GM23338 (cell line): ENCODE measurements at regions not wholly inside any gene's neighbourhood (a gene's known extent, or its start where the extent isn't known, plus 50 kb on each side); places are given as distances from the start of the nearest gene placed in this dataset.

ENCODE experiments used
- ATAC-seq: fragments of 200-7000 bp; cut with Tn5 transposase; 3 replicates; pipeline ENCODE4 v1.9.1; 2020
- DNase-seq: peaks from one replicate; pipeline ENCODE4 v3.0.0-alpha.2; 2015; ENCODE audit warnings: low spot score
- H2AFZ ChIP-seq: fragments of 200-600 bp; sonication (generic); 2 replicates; pipeline ENCODE4 v1.8.0; 2016; ENCODE audit warnings: antibody characterized with exemption, mild to moderate bottlenecking, moderate library complexity
- H3F3A ChIP-seq: fragments of 200-600 bp; sonication (generic); replicated peaks from 2 replicates; pipeline ENCODE4 v1.8.0; 2017; ENCODE audit warnings: antibody characterized with exemption, mixed run types, low read depth
- H3K27ac ChIP-seq: fragments of 200-600 bp; sonication (generic); 2 replicates; pipeline ENCODE4 v1.6.1; 2016; ENCODE audit warnings: low read depth
- H3K27me3 ChIP-seq: fragments of 200-600 bp; sonication (generic); 2 replicates; pipeline ENCODE4 v1.8.0; 2016; ENCODE audit warnings: mild to moderate bottlenecking, mixed run types, moderate library complexity; ENCODE audit not compliant: insufficient read depth
- H3K36me3 ChIP-seq: fragments of 200-600 bp; sonication (generic); 2 replicates; pipeline ENCODE4 v1.8.0; 2016; ENCODE audit warnings: mild to moderate bottlenecking; ENCODE audit not compliant: insufficient read depth
- H3K4me1 ChIP-seq: fragments of 200-600 bp; sonication (generic); 2 replicates; pipeline ENCODE4 v1.8.0; 2016; ENCODE audit warnings: mild to moderate bottlenecking, moderate library complexity; ENCODE audit not compliant: insufficient read depth
- H3K4me2 ChIP-seq: fragments of 200-600 bp; sonication (generic); 2 replicates; pipeline ENCODE4 v1.7.1; 2017; ENCODE audit warnings: mixed run types
- H3K4me3 ChIP-seq: fragments of 200-600 bp; sonication (generic); 2 replicates; pipeline ENCODE4 v1.6.1; 2016; ENCODE audit warnings: mixed run types
- H3K79me2 ChIP-seq: fragments of 200-600 bp; sonication (generic); replicated peaks from 2 replicates; pipeline ENCODE4 v1.8.0; 2017; ENCODE audit warnings: mild to moderate bottlenecking; ENCODE audit not compliant: insufficient read depth
- H3K9me2 ChIP-seq: fragments of 200-600 bp; sonication (generic); 2 replicates; pipeline ENCODE4 v1.8.0; 2017; ENCODE audit not compliant: insufficient read depth
- H4K20me1 ChIP-seq: fragments of 200-600 bp; sonication (generic); replicated peaks from 2 replicates; pipeline ENCODE4 v1.8.0; 2017; ENCODE audit warnings: mild to moderate bottlenecking; ENCODE audit not compliant: insufficient read depth
- H3K27ac Mint-ChIP-seq: 2 replicates; pipeline ENCODE4 v1.8.0; 2020; ENCODE audit warnings: inconsistent platforms, mild to moderate bottlenecking, moderate library complexity, mixed read lengths
- H3K27me3 Mint-ChIP-seq: 3 replicates; pipeline ENCODE4 v1.8.0; 2022; ENCODE audit warnings: low read depth, mild to moderate bottlenecking, moderate library complexity, mixed read lengths, inconsistent platforms; ENCODE audit not compliant: insufficient read depth, poor library complexity
- H3K36me3 Mint-ChIP-seq: 3 replicates; pipeline ENCODE4 v1.8.0; 2021; ENCODE audit warnings: low read depth, mild to moderate bottlenecking, inconsistent platforms, moderate library complexity, mixed read lengths
- H3K4me1 Mint-ChIP-seq: 3 replicates; pipeline ENCODE4 v1.8.0; 2020; ENCODE audit warnings: mild to moderate bottlenecking, inconsistent platforms, mixed read lengths
- H3K4me3 Mint-ChIP-seq: 3 replicates; pipeline ENCODE4 v1.8.0; 2021; ENCODE audit warnings: moderate library complexity, mild to moderate bottlenecking, inconsistent platforms, mixed read lengths
- H3K9me3 Mint-ChIP-seq: 3 replicates; pipeline ENCODE4 v1.8.0; 2020; ENCODE audit warnings: moderate library complexity, mild to moderate bottlenecking, inconsistent platforms, mixed read lengths
- CREB1 ChIP-seq: fragments of 250-450 bp; sonication (Bioruptor Pico); IDR thresholded peaks from 2 replicates; pipeline ENCODE4 v1.5.0; 2020; ENCODE audit warnings: low read depth, mild to moderate bottlenecking, moderate library complexity
- CTCF ChIP-seq, 2 experiments: fragments of 200-600 bp in 1 of 2; sonication (generic) in 1 of 2; conservative IDR thresholded peaks; 2 replicates each; pipeline versions ENCODE4 v1.5.1 to v1.6.1; 2016 to 2017; ENCODE audit warnings: antibody characterized with exemption in 2 of 2, low read depth in 2 of 2, mild to moderate bottlenecking in 2 of 2, moderate library complexity in 1 of 2
- EZH2 ChIP-seq: fragments of 200-600 bp; sonication (generic); IDR thresholded peaks from one replicate; pipeline ENCODE4 v1.8.0; 2017; ENCODE audit warnings: antibody characterized with exemption, mild to moderate bottlenecking, low read depth; ENCODE audit not compliant: unreplicated experiment
- EZH2phosphoT487 ChIP-seq: fragments of 200-600 bp; sonication (generic); IDR thresholded peaks from one replicate; pipeline ENCODE4 v1.8.1; 2018; ENCODE audit warnings: antibody characterized with exemption; ENCODE audit not compliant: unreplicated experiment
- JUNB ChIP-seq: IDR thresholded peaks from one replicate; pipeline ENCODE4 v1.6.1; 2016; ENCODE audit warnings: antibody characterized with exemption; ENCODE audit not compliant: unreplicated experiment
- NANOG ChIP-seq: IDR thresholded peaks from 2 replicates; pipeline ENCODE4 v1.6.1; 2016; ENCODE audit warnings: antibody characterized with exemption, borderline replicate concordance
- POLR2AphosphoS5 ChIP-seq: IDR thresholded peaks from 2 replicates; pipeline ENCODE4 v1.6.1; 2016; ENCODE audit warnings: antibody characterized with exemption, low read depth
- STAT1 ChIP-seq: IDR thresholded peaks from one replicate; pipeline ENCODE4 v1.6.1; 2016; ENCODE audit warnings: antibody characterized with exemption; ENCODE audit not compliant: unreplicated experiment
- ZNF114 ChIP-seq: fragments of 250-450 bp; sonication (Bioruptor Pico); IDR thresholded peaks from 2 replicates; pipeline ENCODE4 v1.5.0; 2020; ENCODE audit warnings: mild to moderate bottlenecking, moderate library complexity
- ZNF331 ChIP-seq: fragments of 250-450 bp; sonication (Bioruptor Pico); IDR thresholded peaks from 2 replicates; pipeline ENCODE4 v1.5.0; 2020; ENCODE audit warnings: low read depth, mild to moderate bottlenecking, moderate library complexity
- TF ChIP-seq, protein P1 (sequence below): IDR thresholded peaks from one replicate; pipeline ENCODE4 v1.6.1; 2018; ENCODE audit warnings: antibody characterized with exemption; ENCODE audit not compliant: unreplicated experiment
- TF ChIP-seq, protein P2 (sequence below): IDR thresholded peaks from 2 replicates; pipeline ENCODE4 v1.6.1; 2016; ENCODE audit warnings: antibody characterized with exemption

GRCh38 chr4:34636623-34637022, 1607.7 kb downstream of the ARAP2 start:
- no peaks in the 10 kb centered on the region for H3K36me3 ChIP-seq
- H3K9me2 ChIP-seq, result no peaks in the 10 kb centered on the region
- no peak overlapping the region for H3K4me3 Mint-ChIP-seq
- no peaks in the 10 kb centered on the region for H3K4me1 Mint-ChIP-seq
- H3K9me3 Mint-ChIP-seq, result no peaks in the 10 kb centered on the region
- no peaks in the 10 kb centered on the region for H3K27me3 ChIP-seq
- peak; percentile 39 for DNase-seq
- no peaks in the 10 kb centered on the region for H3K27me3 Mint-ChIP-seq
- no peak overlapping the region for H3K4me3 ChIP-seq
- H3K27ac ChIP-seq, result no peak overlapping the region
- H3K4me1 ChIP-seq, result no peaks in the 10 kb centered on the region
- TF ChIP-seq, protein P1, sequence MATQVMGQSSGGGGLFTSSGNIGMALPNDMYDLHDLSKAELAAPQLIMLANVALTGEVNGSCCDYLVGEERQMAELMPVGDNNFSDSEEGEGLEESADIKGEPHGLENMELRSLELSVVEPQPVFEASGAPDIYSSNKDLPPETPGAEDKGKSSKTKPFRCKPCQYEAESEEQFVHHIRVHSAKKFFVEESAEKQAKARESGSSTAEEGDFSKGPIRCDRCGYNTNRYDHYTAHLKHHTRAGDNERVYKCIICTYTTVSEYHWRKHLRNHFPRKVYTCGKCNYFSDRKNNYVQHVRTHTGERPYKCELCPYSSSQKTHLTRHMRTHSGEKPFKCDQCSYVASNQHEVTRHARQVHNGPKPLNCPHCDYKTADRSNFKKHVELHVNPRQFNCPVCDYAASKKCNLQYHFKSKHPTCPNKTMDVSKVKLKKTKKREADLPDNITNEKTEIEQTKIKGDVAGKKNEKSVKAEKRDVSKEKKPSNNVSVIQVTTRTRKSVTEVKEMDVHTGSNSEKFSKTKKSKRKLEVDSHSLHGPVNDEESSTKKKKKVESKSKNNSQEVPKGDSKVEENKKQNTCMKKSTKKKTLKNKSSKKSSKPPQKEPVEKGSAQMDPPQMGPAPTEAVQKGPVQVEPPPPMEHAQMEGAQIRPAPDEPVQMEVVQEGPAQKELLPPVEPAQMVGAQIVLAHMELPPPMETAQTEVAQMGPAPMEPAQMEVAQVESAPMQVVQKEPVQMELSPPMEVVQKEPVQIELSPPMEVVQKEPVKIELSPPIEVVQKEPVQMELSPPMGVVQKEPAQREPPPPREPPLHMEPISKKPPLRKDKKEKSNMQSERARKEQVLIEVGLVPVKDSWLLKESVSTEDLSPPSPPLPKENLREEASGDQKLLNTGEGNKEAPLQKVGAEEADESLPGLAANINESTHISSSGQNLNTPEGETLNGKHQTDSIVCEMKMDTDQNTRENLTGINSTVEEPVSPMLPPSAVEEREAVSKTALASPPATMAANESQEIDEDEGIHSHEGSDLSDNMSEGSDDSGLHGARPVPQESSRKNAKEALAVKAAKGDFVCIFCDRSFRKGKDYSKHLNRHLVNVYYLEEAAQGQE, result no peak
- TF ChIP-seq ZNF114 (CRISPR knock-in tag), result no peak
- TF ChIP-seq ZNF331 (CRISPR knock-in tag), result no peak
- TF ChIP-seq, protein P2, sequence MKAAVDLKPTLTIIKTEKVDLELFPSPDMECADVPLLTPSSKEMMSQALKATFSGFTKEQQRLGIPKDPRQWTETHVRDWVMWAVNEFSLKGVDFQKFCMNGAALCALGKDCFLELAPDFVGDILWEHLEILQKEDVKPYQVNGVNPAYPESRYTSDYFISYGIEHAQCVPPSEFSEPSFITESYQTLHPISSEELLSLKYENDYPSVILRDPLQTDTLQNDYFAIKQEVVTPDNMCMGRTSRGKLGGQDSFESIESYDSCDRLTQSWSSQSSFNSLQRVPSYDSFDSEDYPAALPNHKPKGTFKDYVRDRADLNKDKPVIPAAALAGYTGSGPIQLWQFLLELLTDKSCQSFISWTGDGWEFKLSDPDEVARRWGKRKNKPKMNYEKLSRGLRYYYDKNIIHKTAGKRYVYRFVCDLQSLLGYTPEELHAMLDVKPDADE, result no peak
- TF ChIP-seq EZH2phosphoT487, result no peak
- TF ChIP-seq CREB1, result no peak
- no peak for TF ChIP-seq JUNB
- no peak for TF ChIP-seq STAT1
- no peak for TF ChIP-seq POLR2AphosphoS5
- H3K79me2 ChIP-seq, result no peaks in the 10 kb centered on the region
- H2AFZ ChIP-seq, result no peak overlapping the region
- H3K4me2 ChIP-seq, result no peak overlapping the region
- H3F3A ChIP-seq, result no peaks in the 10 kb centered on the region
- no peaks in the 10 kb centered on the region for H4K20me1 ChIP-seq
- peak; percentile 49; the same call in 2 of the 3 replicates for ATAC-seq
- H3K27ac Mint-ChIP-seq, result no peak overlapping the region
- H3K36me3 Mint-ChIP-seq, result no peaks in the 10 kb centered on the region

- H4K20me1 ChIP-seq, result no peaks in the 10 kb centered on the region
- H3K4me3 Mint-ChIP-seq, result no peak overlapping the region
- no peak overlapping the region for H3K27ac ChIP-seq
- ATAC-seq (no peak), DNase-seq (no peak)
- H3K36me3 ChIP-seq, result no peaks in the 10 kb centered on the region
- H3K27me3 Mint-ChIP-seq, result no peaks in the 10 kb centered on the region
- no peaks in the 10 kb centered on the region for H3K79me2 ChIP-seq
- H3K4me3 ChIP-seq, result no peak overlapping the region
- H3K9me2 ChIP-seq, result no peaks in the 10 kb centered on the region
- TF ChIP-seq JUNB, result no peak
- no peak for TF ChIP-seq ZNF114 (CRISPR knock-in tag)
- TF ChIP-seq, protein P1, result no peak
- no peak for TF ChIP-seq STAT1
- TF ChIP-seq CREB1, result no peak
- TF ChIP-seq CTCF (conservative IDR thresholded peaks at IDR 0.05; ENCODE audit: low read depth in 2 of 2), result no peak
- no peak for TF ChIP-seq NANOG
- TF ChIP-seq EZH2, result no peak
- no peak overlapping the region for H3K27ac Mint-ChIP-seq
- H3K27me3 ChIP-seq, result no peaks in the 10 kb centered on the region
- H3K4me1 Mint-ChIP-seq, result no peaks in the 10 kb centered on the region
- no peaks in the 10 kb centered on the region for H3K36me3 Mint-ChIP-seq
- H3F3A ChIP-seq, result no peaks in the 10 kb centered on the region
- no peaks in the 10 kb centered on the region for H3K4me1 ChIP-seq
- no peak overlapping the region for H2AFZ ChIP-seq
- no peaks in the 10 kb centered on the region for H3K9me3 Mint-ChIP-seq
- no peak overlapping the region for H3K4me2 ChIP-seq
These were observed 1600.8 kb downstream of the ARAP2 start for GRCh38 chr4:34643476-34643875.
